Spleen (tissue), 7 donors: ENCODE measurements at regions not wholly inside any gene's neighbourhood (a gene's known extent, or its start where the extent isn't known, plus 50 kb on each side); places are given as distances from the start of the nearest gene placed in this dataset.
A peak's percentile ranks its signal among the peaks of the same experiment; 100 is the strongest.

Experiments used
- CTCF ChIP-seq, 11 experiments: fragments of 200-600 bp in 7 of 11; fragments of 450-650 bp in 4 of 11; sonication (generic) in 4 of 11; IDR thresholded peaks in 8 of 11; conservative IDR thresholded peaks in 3 of 11; 1 replicate in 7 of 11; 2 replicates in 4 of 11; pipeline versions ENCODE4 v1.4.0 to v1.8.0; 2016 to 2021; ENCODE audit warnings: antibody characterized with exemption in 11 of 11, inconsistent platforms in 4 of 11, mild to moderate bottlenecking in 1 of 11
- POLR2A ChIP-seq, 3 donors: fragments of 450-650 bp; IDR thresholded peaks; one replicate each; pipeline ENCODE4 v1.5.1; 2017; ENCODE audit warnings: antibody characterized with exemption in 3 of 3, mild to moderate bottlenecking in 1 of 3
- POLR2AphosphoS5 ChIP-seq, 3 donors: sonication (generic); formaldehyde crosslinking; IDR thresholded peaks; one replicate each; pipeline ENCODE4 v1.5.1; 2017; ENCODE audit warnings: antibody characterized with exemption in 3 of 3
- donor health status: DM: no; HTN: no; CAD: no; lungs with moderate emphysema.
- donor health status: DM: no; HTN: no; CAD: no.
- donor health status: DM: no; HTN: no; CAD: no.

GRCh38 chr20:40551125-40551530 lies 137.9 kb downstream of the MAFB start:
- no peak for TF ChIP-seq CTCF (IDR thresholded peaks at IDR 0.05 in 8 of 11, conservative IDR thresholded peaks at IDR 0.05 in 3 of 11)
- TF ChIP-seq POLR2A (IDR thresholded peaks at IDR 0.05) = no peak
- peak in 2 of 3 donors; percentile 71 to 72 for TF ChIP-seq POLR2AphosphoS5 (IDR thresholded peaks at IDR 0.05)
